ENCODE measurements at regions not wholly inside any gene's neighbourhood (a gene's known extent, or its start where the extent isn't known, plus 50 kb on each side); places are given as distances from the start of the nearest gene placed in this dataset.

GRCh38 chr11:11046781-11047180 lies 188.9 kb upstream of the ZBED5 start:
- POLR2A ChIA-PET: no interaction called here
- BruUV-seq (replicated peaks): no TSS peak
- CTCF ChIA-PET (ENCODE audit: unreplicated experiment): no interaction called here

GRCh38 chr11:11045156-11045930 lies 187.5 kb upstream of the ZBED5 start:
- ChIA-PET POLR2A (no interaction called here), CTCF (ENCODE audit: unreplicated experiment) (no interaction called here)
- H3K79me2 ChIP-seq (ENCODE audit: insufficient read depth, low read depth, low read length): no peaks in the 10 kb centered on the region
- TF ChIP-seq CTCF (conservative IDR thresholded peaks at IDR 0.05; ENCODE audit: low read length) (no peak), EZH2phosphoT487 (IDR thresholded peaks at IDR 0.05; ENCODE audit: borderline replicate concordance, low read depth, low read length) (no peak)
- intact Hi-C loops (cut with micrococcal nuclease; ENCODE audit: unreplicated experiment): no loop called here
- H3K4me2 ChIP-seq (ENCODE audit: low read length): no peak overlapping the region
- no peaks in the 10 kb centered on the region for H3K9me2 ChIP-seq (ENCODE audit: insufficient read depth, low read length)
- no peak for DNase-seq (ENCODE audit: low spot score)
- no peak overlapping the region for H3K27ac ChIP-seq (ENCODE audit: low read depth, low read length, poor library complexity, severe bottlenecking)
- H2AFZ ChIP-seq (ENCODE audit: low read length): no peak overlapping the region
- no peaks in the 10 kb centered on the region for H3K9me3 ChIP-seq (ENCODE audit: low read length)
- BruUV-seq (replicated peaks): no TSS peak
- H4K20me1 ChIP-seq (ENCODE audit: insufficient read depth, low read length): no peaks in the 10 kb centered on the region
- no peaks in the 10 kb centered on the region for H3K36me3 ChIP-seq (ENCODE audit: insufficient read depth, low read length)
- H3K4me3 ChIP-seq (ENCODE audit: low read depth, low read length, poor library complexity, severe bottlenecking): no peak overlapping the region
- H3K4me1 ChIP-seq (ENCODE audit: insufficient read depth, low read length, poor library complexity, severe bottlenecking): no peaks in the 10 kb centered on the region

More at GRCh38 chr11:11046781-11047180, 188.9 kb upstream of the ZBED5 start:
- intact Hi-C loops (cut with micrococcal nuclease; ENCODE audit: unreplicated experiment): no loop called here
- TF ChIP-seq CTCF (conservative IDR thresholded peaks at IDR 0.05; ENCODE audit: low read length): no peak
- TF ChIP-seq EZH2phosphoT487 (IDR thresholded peaks at IDR 0.05; ENCODE audit: borderline replicate concordance, low read depth, low read length): no peak
- DNase-seq (ENCODE audit: low spot score): no peak
- Histone ChIP-seq H3K27ac (ENCODE audit: low read depth, low read length, poor library complexity, severe bottlenecking) (no peak overlapping the region), H3K9me3 (ENCODE audit: low read length) (no peaks in the 10 kb centered on the region), H3K4me3 (ENCODE audit: low read depth, low read length, poor library complexity, severe bottlenecking) (no peak overlapping the region), H3K36me3 (ENCODE audit: insufficient read depth, low read length) (no peaks in the 10 kb centered on the region), H3K9me2 (ENCODE audit: insufficient read depth, low read length) (no peaks in the 10 kb centered on the region), H3K4me1 (ENCODE audit: insufficient read depth, low read length, poor library complexity, severe bottlenecking) (no peaks in the 10 kb centered on the region), H2AFZ (ENCODE audit: low read length) (no peak overlapping the region), H4K20me1 (ENCODE audit: insufficient read depth, low read length) (no peaks in the 10 kb centered on the region), H3K79me2 (ENCODE audit: insufficient read depth, low read depth, low read length) (no peaks in the 10 kb centered on the region), H3K4me2 (ENCODE audit: low read length) (no peak overlapping the region)

GRCh38 chr11:11044137-11044855 lies 186.4 kb upstream of the ZBED5 start:
- intact Hi-C loops (cut with micrococcal nuclease; ENCODE audit: unreplicated experiment): no loop called here
- H3K36me3 ChIP-seq (ENCODE audit: insufficient read depth, low read length): no peaks in the 10 kb centered on the region
- no peaks in the 10 kb centered on the region for H3K79me2 ChIP-seq (ENCODE audit: insufficient read depth, low read depth, low read length)
- DNase-seq (ENCODE audit: low spot score): no peak
- BruUV-seq (replicated peaks): no TSS peak
- no peak overlapping the region for H3K4me2 ChIP-seq (ENCODE audit: low read length)
- no peaks in the 10 kb centered on the region for H3K9me3 ChIP-seq (ENCODE audit: low read length)
- no peaks in the 10 kb centered on the region for H3K4me1 ChIP-seq (ENCODE audit: insufficient read depth, low read length, poor library complexity, severe bottlenecking)
- H3K27ac ChIP-seq (ENCODE audit: low read depth, low read length, poor library complexity, severe bottlenecking): no peak overlapping the region
- no peaks in the 10 kb centered on the region for H3K9me2 ChIP-seq (ENCODE audit: insufficient read depth, low read length)
- H3K4me3 ChIP-seq (ENCODE audit: low read depth, low read length, poor library complexity, severe bottlenecking): no peak overlapping the region
- no peaks in the 10 kb centered on the region for H4K20me1 ChIP-seq (ENCODE audit: insufficient read depth, low read length)
- ChIA-PET CTCF (ENCODE audit: unreplicated experiment) (no interaction called here), POLR2A (no interaction called here)
- H2AFZ ChIP-seq (ENCODE audit: low read length): no peak overlapping the region
- TF ChIP-seq CTCF (conservative IDR thresholded peaks at IDR 0.05; ENCODE audit: low read length): no peak
- TF ChIP-seq EZH2phosphoT487 (IDR thresholded peaks at IDR 0.05; ENCODE audit: borderline replicate concordance, low read depth, low read length): no peak

Measured in OCI-LY7 (cell line).